Lower lobe of right lung (tissue), 2 donors: ENCODE measurements at regions not wholly inside any gene's neighbourhood (a gene's known extent, or its start where the extent isn't known, plus 50 kb on each side); places are given as distances from the start of the nearest gene placed in this dataset.

Source experiments
- ATAC-seq, 2 donors: fragments of 200-7000 bp; cut with Tn5 transposase; one replicate each; pipeline ENCODE4 v1.9.1; 2020 to 2022; ENCODE audit warnings: mild to moderate bottlenecking in 2 of 2, moderate library complexity in 2 of 2
- DNase-seq: peaks from one replicate; pipeline ENCODE4 v3.0.0-alpha.2; 2020
- H3K27ac ChIP-seq: fragments of 200-600 bp; one replicate; pipeline ENCODE4 v1.8.0; 2022
- H3K27me3 ChIP-seq: fragments of 200-600 bp; one replicate; pipeline ENCODE4 v1.8.0; 2022; ENCODE audit warnings: low read depth
- H3K36me3 ChIP-seq: fragments of 200-600 bp; one replicate; pipeline ENCODE4 v1.8.0; 2022; ENCODE audit warnings: mild to moderate bottlenecking
- H3K4me1 ChIP-seq: fragments of 200-600 bp; one replicate; pipeline ENCODE4 v1.8.0; 2022
- H3K4me3 ChIP-seq: fragments of 200-600 bp; one replicate; pipeline ENCODE4 v1.8.0; 2022; ENCODE audit warnings: mild to moderate bottlenecking
- H3K9me3 ChIP-seq: fragments of 200-600 bp; one replicate; pipeline ENCODE4 v1.8.0; 2022
- CTCF ChIP-seq: fragments of 200-600 bp; IDR thresholded peaks from one replicate; pipeline ENCODE4 v1.8.0; 2022; ENCODE audit warnings: antibody characterized with exemption, mild to moderate bottlenecking
- intact Hi-C: fragments of 100-400 bp; cut with DNase I; formaldehyde crosslinking; loops from one replicate; pipeline ENCODE4 v1.11.0; 2022
- donor health status: DM: no; HTN: yes; CAD: no; lungs with severe emphysema.

GRCh38 chr11:29405305-29405704, 611.5 kb downstream of the KCNA4 start:
- intact Hi-C loops = no loop called here
- H3K27me3 ChIP-seq = no peaks in the 10 kb centered on the region

GRCh38 chr11:29395555-29396072, 621.2 kb downstream of the KCNA4 start:
- intact Hi-C loops = no loop called here
- no peaks in the 10 kb centered on the region for H3K4me1 ChIP-seq
- no peak overlapping the region for H3K4me3 ChIP-seq
- TF ChIP-seq CTCF = no peak
- no peak for DNase-seq
- no peak overlapping the region for H3K27ac ChIP-seq
- no peak for ATAC-seq
- H3K9me3 ChIP-seq = no peaks in the 10 kb centered on the region
- no peaks in the 10 kb centered on the region for H3K36me3 ChIP-seq
- H3K27me3 ChIP-seq = no peaks in the 10 kb centered on the region

More at GRCh38 chr11:29405305-29405704, 611.5 kb downstream of the KCNA4 start:
- ATAC-seq (no peak), DNase-seq (no peak)
- no peak for TF ChIP-seq CTCF
- H3K4me1 ChIP-seq = no peaks in the 10 kb centered on the region
- no peaks in the 10 kb centered on the region for H3K9me3 ChIP-seq
- H3K27ac ChIP-seq = no peak overlapping the region
- no peaks in the 10 kb centered on the region for H3K36me3 ChIP-seq
- no peak overlapping the region for H3K4me3 ChIP-seq

DNA sequence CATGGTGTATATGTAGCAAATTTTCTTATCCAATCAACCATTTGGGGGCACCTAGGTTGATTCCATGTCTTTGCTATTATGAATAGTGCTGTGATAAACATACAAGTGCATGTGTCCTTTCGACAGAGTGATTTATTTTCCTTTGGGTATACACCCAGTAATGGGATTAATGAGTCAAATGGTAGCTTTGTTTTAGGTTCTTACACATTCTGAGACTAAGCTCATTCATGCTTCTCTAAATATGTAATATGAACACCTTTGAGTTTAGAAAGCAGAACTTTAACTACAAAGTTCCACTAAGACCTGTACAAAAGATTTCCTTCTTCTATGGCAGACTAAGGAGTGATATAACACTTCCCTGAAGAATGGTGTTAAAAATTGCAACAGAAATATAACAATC, 627.0 kb downstream of the KCNA4 start:
- no peak for TF ChIP-seq CTCF
- ATAC-seq (no peak), DNase-seq (no peak)
- intact Hi-C loops = no loop called here
- Histone ChIP-seq H3K4me3 (no peak overlapping the region), H3K27ac (no peak overlapping the region), H3K36me3 (no peaks in the 10 kb centered on the region), H3K9me3 (no peaks in the 10 kb centered on the region), H3K27me3 (no peaks in the 10 kb centered on the region), H3K4me1 (no peaks in the 10 kb centered on the region)

GRCh38 chr11:29373725-29374124, 643.1 kb downstream of the KCNA4 start:
- Histone ChIP-seq H3K9me3 (peaks cover 15% of the 10 kb centered on the region), H3K36me3 (no peaks in the 10 kb centered on the region), H3K4me1 (no peaks in the 10 kb centered on the region), H3K4me3 (no peak overlapping the region), H3K27ac (no peak overlapping the region), H3K27me3 (no peaks in the 10 kb centered on the region)
- intact Hi-C loops = no loop called here
- DNase-seq = no peak
- no peak for TF ChIP-seq CTCF
- no peak for ATAC-seq

DNA sequence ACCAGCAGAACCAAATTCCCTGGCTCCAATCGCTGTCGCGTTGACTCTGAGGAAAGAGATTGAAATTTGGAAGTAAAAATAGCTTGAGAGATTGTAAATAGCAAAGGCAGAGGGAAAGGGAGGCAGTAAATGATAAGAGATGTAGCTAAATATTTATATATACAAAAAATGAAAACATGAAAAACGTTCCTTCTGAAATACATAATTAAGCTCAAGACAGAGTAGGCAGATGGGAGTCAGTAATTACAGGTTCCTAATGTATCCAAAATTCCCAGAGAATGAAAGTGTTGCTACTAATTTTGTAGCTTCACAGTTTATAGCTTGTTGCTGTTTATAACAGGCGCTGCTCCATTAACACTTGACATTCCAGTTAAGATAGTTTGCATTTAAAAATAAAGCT, 648.7 kb downstream of the KCNA4 start:
- intact Hi-C loops = no loop called here
- no peak for ATAC-seq

More for the DNA sequence above, 648.7 kb downstream of the KCNA4 start:
- Histone ChIP-seq H3K4me1 (no peaks in the 10 kb centered on the region), H3K27me3 (no peaks in the 10 kb centered on the region), H3K27ac (no peak overlapping the region), H3K36me3 (no peaks in the 10 kb centered on the region), H3K9me3 (no peaks in the 10 kb centered on the region), H3K4me3 (no peak overlapping the region)
- no peak for TF ChIP-seq CTCF
- DNase-seq = no peak
